Renal pelvis (tissue), 1 donor: ENCODE measurements at regions not wholly inside any gene's neighbourhood (a gene's known extent, or its start where the extent isn't known, plus 50 kb on each side); places are given as distances from the start of the nearest gene placed in this dataset.

Experiments used
- DNase-seq: peaks from one replicate; pipeline ENCODE4 v3.0.0-alpha.2; 2013

DNA sequence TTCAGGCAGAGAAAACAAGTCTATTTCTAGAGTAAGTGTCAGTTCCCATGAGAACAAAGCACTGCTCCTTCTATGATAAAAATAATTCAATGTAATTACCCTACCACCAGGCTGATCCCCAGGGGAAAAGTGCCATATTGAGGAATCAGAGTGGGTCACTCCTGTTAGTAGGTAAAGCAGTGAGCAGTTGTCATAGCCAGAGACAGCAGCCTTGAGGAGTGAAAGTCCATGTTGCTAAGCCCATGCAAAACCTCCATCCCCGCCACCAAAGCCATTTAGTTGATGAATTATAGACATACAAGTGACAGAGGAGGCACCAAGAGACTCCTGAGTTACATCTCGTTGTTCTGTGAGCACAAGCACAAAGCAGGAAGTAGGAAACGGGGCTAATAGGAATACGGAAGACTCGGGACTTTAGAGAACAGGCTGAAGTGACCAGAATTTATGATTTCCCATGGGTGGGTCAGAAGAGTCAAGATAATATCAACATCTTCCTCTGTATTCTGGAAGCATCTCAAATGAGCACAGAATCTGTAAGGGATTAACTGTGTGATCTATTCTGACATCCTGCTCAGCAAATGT is 197.9 kb downstream of the MAFB start:
- DNase-seq = no peak

DNA sequence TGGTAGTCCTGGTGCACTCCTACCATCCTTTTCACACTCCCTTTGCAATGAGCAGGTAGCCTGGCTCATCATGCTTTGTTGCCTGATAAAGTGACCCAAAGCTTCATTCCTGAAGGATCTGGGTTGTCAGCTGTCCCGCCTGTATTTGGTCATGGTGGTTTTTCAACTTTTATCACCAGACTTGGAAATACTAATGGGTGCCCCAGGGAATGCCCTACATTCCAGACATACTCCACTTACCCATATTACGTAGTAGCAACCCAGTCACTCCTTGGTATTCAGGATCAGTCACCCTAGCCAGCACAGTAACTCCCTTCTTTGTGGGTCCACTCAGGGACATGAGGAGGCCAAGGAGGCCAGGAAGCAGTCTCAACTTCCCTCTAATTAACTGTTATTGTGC is 199.2 kb downstream of the MAFB start:
- no peak for DNase-seq

DNA sequence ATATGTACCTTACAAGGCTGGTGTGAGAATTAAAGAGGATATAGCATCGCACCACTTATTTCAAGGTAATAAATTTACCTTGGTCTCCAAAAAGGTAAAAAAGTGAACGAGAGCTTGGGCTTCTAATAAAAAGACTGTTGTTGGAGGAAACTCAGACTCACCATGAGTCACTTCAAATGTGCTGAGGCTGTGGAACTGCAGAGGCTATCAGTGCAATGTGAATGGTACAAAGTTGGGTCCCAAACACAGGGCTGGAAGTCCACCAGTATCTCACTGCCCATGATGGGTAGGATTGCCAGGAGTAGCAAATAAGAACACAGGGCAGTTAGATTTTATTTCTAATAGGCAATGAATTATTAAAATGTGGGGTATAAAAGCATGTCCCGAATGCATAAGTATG is 200.6 kb downstream of the MAFB start:
- DNase-seq = no peak

DNA sequence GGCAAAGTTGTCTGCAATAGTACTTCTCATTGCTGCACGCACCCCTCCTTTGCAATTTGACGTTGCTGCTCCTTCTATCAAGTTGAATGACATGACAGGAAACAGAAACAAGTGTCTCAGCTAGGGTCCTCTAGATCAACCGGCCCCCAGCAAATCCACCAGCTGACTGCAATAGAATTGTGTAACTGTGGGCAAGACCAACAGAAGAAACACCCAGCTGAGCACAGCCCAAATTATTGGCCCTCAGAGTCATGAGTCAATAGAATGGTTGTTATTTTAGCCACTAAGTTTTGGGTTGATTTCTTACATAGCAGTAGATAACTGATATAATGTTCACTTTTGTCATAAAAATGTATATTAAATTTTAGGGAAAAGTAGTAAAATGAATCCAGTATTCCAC is 202.7 kb downstream of the MAFB start:
- DNase-seq = no peak

DNA sequence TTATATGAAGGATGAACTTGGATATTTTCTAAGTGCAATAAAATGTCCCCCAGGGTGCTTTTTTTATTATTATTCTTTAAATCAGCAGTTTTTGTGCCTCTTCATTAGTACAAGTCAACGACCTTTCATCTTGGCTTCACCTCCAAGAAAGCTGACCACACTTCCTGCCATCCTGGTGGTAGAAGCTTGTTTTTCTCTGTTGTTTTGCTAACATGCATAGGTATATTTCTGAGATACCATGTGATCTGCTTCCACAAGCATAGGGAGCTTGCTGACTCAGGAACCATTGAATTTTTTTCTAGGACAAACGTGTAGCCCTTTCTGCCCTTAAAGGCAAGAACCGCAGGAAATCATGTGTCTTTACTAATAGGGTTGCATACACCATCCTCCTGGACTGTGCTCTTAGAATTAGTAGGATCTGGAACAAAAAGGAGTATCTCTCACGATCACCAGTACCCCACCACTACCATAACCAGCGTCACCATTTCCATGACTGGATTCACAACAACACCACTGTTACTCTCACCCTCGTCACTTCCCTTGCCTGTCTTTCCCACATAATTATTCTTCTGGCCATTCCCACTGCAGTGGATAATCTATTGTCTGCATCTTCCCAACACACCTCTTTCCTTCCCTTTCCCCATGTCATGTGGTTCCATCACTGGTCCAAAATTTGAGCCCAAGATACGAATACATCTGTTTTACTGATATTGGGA is 207.1 kb downstream of the MAFB start:
- no peak for DNase-seq

DNA sequence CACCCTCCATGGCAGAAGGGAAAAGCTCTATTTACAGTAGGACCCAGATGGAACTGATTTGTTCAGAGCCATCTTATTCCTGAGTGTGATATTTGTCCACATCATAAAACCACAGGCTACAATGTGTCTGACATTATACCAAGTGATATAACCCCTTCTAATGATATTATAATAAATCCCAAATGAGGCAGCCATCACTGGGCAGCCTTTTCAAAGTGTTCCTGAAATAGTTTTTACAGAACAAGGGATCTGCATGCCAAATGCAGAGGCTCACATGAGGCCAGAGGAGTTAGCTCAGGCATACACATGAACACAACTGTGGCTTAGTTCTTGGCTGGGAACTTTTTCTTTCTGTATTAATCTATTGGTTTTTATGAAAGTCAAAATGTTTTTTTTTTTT is 207.7 kb downstream of the MAFB start:
- no peak for DNase-seq

DNA sequence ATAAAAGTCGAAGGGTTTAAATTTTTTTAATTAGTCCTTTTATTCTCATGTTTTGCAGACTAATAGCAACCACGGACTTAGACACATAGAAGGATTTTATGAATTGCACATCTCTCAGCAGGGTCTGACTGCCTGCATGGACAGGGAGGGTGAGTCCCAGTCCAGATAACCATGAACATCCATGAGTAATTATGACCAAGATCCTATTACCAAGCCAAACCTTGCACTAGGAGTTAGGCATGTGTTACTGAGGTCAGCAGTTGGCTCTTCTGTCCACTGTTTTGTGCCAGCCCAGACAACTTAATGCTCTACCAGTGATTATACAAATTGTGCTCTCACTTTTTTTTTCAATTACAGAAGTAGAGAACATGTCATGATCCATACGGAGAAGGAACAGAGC is 211.2 kb downstream of the MAFB start:
- no peak for DNase-seq

DNA sequence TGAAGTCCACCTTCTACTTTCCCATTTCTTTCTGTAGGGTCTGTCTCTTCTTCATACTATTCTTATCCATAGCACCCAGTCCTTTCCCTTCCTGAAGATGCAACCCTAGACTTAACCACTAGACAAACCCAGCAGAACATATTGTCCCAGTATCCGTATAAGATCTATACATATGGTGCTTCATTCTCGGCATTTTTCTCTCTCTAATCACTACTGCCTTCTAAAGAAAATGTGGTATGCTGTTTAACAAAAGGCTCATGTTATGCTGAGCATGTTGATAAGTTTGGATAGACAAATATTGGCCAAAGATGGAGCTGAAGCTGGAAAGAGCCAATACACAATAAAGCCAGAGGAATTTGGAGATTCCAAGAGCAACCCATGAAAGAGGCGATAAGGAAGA is 212.6 kb downstream of the MAFB start:
- DNase-seq = no peak

DNA sequence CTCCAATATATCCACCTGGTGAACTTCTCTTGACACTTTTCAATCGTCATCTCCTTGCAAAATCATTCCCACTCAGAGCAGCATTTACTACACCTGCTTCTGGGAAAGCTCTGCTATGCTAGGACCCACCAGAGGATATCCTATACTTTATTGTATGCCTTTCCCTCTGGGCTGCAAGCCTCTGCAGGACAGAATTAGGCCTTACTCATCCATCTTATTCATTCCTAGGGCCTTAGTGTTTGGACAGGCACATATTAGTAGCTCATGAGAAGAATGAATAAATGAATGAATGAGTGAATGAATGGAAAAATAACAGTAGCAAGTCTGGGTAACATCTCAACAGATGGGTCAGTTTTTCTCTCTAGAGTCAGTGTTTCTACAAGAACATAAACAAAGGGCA is 216.1 kb downstream of the MAFB start:
- no peak for DNase-seq

DNA sequence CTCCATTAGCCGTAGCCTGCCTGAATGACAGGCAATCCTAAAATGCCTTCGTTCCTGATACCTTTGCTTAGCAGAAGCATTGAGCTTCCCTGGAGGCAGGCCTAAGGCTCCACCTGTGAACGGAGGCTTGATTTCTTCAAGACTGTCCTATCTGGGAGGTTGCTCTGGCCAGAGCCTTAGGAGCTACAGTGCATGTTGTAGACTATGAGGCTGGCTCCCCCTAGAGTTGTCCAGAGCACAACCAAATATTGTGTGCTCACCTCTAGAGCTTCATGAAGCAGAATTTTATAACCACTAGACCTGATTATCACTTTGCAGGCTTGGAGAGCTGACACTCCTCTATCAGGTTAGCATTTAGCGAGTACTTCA is 217.8 kb downstream of the MAFB start:
- no peak for DNase-seq

DNA sequence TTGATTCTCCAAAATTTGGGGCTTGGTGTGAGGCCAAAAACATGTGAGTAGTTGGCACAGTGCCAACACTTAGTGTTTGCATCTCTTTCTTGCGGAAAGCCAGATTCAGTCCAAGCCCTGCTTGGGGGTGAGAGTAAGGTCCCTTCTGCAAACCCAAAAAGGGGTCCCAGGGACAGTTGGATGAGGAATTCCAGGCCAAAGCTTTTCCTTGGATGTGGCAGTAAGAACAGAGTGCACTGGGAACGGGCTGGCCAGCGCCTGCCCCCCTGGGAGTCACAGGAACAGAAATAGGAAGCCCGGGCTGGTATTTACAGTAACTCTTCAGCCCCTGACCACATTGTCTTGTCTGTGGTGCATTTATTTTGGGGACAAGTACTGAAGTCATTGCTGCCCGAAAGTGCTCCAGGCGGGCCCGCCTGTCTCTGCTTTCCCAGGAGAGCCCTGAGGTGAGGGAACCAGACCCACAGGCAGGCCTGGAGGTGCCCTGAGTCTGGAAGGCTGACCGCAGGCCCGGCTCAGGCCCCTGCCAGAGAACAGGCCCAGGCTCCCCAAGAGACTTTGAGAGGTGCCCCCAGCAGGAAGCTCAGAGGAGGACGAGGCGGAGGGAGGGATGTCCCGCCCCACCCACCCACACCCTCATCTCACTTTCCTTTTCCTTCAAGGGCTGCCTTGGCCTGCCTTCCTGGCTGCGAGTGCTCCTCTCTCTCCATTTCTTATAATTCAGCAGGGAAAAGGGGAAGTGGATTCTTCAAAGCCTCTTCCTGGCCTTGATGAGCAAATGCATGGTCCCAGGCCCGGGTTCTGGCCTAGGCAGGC is 218.4 kb downstream of the MAFB start:
- no peak for DNase-seq

DNA sequence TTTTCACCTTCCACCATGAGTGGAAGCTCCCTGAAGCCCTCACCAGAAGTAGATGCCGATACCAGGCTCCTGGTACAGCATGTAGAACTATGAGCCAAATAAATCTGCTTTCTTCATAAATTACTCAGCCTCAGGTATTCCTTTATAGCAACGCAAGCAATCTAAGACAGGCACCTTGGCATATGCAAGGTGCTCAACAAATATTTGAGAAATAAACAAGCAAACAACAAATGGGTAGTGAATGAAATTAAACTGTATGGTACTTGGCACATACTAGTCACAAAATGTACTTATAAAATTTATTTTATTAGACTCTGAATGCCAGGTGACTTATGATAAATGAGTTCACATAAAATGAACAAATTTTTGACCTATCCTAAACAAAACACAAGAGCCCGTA is 220.3 kb downstream of the MAFB start:
- no peak for DNase-seq

DNA sequence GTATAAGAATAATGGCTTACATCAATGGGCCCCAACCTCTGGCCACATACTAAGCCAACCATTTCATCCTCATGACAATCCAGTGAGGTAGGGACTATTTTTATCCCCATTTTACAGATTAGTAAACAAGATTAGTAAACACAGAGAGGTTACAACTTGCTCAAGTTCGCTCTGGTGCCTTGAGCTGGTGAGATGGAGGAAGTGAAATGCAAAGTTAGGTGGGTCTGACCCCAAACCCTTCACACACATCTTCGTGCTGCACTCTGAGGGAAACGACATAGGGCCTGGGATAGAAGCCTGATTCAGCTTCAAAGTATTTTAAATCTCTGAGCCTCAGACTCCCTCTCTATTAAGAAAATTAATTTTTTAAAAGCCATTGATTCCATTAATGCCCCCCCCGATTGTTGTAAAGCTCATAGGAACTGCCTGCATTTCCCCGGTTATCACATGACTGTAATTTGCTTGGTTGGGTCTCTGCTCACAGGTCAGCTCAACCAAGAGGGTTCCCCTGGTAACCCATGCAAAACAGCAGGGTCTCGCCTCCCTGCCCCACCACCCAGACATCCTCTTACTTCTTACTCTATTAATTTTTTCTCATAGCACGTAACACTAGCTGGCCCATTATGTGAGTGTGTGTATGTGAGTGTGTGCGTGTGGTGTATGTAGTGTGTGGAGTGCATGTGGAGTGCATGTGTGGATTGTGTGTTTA is 221.2 kb downstream of the MAFB start:
- DNase-seq = no peak

DNA sequence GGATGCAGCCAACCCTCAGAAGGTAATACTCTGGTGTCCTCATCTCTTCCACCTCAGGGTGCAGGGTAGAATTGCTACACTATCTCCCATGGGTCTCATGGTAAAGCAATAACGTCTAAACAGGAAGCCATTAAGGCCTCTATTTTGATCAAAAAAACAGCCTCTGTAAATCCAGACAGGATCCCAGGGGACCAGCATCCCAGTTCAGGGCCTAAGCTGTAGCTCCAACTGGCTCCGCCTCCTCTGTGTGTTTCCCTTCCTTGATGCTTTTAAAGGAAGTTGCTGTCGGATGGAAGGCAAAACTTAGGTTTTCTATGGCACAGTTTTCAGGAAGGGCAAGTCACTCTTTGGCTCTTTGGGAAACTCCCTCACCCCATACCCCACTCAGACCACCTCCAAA is 222.0 kb downstream of the MAFB start:
- no peak for DNase-seq

DNA sequence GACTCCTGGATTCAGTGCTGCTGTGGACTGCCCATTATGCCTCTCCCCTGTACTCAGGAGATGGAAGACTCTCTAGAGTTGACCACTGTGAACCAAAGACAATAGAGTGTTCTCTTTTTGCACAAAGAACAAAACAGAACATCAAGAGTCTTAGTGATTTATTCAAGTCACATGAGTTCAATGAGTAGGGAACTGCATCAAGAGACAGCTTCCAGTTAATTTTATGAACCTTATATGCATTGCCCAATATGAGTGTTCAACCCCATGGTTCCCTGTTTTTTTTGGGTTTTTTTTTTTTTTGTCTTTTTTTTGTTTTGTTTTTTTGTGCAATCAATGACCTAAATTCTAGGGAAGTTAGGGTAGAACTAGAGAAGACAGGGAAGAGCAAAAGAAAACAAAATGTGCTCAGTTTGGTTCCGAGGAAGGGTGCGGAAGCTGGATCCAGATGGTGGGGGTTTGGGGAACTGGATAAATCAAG is 224.3 kb downstream of the MAFB start:
- DNase-seq = no peak

DNA sequence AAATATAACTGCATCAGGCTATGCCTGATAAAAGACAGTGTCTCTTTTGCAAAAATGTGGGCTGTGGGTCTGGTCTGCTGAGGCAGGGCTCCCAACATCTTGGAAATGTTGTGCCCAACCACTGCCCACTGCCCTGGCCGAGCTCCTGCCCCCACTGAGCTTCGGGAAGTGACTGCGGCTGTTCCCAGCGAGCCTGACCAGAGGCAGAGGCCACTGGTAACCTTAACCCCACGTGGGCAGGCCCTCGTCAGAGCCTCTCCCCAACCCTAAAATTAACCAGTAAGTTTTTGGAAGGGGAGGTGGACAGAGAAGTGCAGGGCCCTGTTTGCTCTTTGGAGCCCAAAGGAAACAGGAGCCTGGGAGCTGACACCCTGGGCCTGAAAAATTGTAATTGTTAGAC is 225.9 kb downstream of the MAFB start:
- no peak for DNase-seq

DNA sequence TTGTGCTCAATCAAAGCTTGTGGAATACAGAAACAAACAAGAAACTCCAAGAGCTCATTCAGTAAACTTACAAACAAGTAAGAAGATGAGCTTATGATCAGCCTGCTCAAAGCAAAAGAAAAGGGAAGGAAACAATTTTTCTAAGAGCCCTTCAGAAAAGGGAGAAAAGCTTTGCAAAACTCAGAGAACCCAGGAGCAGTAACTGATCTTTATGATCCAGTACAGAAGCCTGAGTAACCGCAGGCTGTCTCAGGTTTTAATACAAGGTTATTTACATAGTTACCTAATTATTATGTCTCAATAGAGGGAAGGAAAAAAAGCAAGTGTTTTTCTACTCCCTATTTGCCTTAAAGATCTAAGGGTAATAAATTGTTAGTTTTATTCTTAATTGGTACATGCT is 226.5 kb downstream of the MAFB start:
- no peak for DNase-seq

DNA sequence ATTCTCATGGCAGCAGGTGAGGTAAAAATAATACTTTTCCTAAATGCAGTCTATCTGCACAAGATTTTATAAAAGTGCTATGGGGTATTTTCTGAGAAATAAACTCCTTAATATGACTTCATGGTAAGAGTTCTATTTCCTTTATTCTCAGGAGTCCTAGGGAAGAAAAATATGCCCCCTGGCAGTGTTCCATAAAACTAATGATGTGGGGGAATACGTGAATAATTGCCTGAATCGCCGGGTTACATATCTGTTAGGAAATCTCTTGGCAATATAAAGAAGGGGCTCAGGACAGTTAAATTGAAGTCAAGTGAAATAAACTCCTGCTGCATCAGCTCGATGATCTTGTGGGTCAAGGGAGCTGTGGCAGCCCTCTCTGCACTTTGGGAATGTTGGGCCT is 229.7 kb downstream of the MAFB start:
- no peak for DNase-seq

DNA sequence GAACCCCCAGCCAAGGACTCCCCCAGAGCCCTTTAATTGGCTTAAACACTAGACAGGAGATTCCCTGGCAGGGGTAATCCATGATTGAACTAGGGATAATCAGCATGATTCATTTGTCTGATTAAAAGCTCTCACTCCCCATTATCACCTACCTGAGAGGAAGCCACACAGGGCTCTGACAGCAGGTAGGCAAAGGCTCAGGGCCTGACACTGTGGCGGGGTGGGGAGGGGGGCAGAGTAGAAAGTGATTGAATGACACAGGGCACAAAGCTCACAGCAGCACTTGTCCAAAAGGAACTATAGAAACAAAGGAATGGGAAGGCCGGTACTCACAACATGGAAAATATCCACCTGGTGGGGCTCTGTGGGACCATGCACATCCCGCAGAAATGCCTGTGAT is 231.6 kb downstream of the MAFB start:
- no peak for DNase-seq

DNA sequence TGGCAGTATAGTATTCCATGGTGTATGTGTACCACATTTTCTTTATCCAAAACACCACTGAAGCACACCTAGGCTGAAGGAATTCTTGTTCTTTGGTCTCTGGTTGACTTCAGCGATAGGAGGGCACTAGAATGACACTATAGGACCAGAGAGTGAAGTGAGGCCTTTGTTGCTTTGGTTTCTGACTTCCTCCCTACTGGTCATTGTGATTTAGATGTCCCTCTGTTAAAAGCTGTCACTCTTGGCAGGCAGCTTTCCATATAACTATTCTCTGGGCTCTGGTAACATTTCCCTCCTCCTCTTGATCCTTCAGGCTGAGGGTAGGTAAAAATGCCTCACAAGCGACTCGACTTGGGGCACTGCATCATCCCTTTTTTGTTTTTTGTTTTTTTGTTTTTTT is 236.3 kb downstream of the MAFB start:
- no peak for DNase-seq

DNA sequence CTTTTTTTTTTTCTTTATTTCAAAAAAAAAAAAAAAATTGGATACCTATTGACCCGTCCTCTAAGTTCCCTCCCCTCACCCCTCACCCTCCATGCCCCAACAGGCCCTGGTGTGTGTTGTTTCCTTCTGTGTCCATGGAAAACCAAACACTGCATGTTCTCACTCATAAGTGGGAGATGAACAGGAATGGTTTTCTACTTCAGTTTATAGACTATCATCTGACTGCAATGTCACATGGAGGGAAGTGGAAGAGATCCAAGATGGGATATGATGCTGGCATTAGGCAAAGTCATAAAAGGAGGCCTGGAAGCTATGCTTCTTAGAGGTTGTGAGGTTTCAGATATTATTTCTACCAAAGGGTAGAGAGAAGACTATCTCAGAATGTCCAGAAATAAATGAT is 237.5 kb downstream of the MAFB start:
- DNase-seq = no peak

DNA sequence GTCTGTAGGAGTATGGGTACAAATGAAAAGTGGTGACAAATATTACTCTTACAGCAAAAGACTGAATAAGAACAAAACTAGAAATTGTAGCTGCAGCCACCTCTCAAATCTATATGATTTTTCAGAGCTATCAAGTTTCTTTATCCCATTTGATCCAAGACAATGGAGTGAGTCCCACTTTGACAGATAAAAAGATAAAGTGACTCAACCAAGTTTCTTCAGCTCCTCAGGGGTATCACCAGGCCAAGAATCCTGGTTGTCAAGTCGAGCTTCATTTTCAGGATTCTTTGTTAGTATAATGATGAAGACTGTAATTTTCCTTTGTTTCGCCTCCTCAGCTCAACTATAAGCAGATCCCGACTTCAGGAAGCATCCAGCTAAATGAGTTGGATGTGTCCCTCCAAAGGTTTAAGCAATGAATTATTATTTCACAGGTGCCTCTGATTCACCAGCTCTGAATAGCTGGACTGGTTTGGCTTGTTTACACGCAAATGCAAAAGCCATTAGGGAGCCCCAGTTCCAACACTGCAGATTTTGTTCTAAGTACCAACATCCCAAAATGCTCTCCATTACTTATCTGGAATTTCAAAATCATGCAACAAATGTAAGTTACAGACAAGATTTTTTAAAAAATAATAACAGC is 238.9 kb downstream of the MAFB start:
- DNase-seq = no peak
